SU-DHL-6 (cell line): ENCODE measurements at regions not wholly inside any gene's neighbourhood (a gene's known extent, or its start where the extent isn't known, plus 50 kb on each side); places are given as distances from the start of the nearest gene placed in this dataset.

Experiments used
- CTCF ChIP-seq: fragments of 200-600 bp; sonication (generic); IDR thresholded peaks from one replicate; pipeline ENCODE4 v1.5.1; 2017; ENCODE audit warnings: antibody characterized with exemption, mild to moderate bottlenecking, low read length, moderate library complexity; ENCODE audit not compliant: insufficient read depth, poor library complexity, severe bottlenecking
- EZH2phosphoT487 ChIP-seq: fragments of 200-600 bp; sonication (generic), shearing (Covaris generic); conservative IDR thresholded peaks from 2 replicates; pipeline ENCODE4 v1.6.1; 2018; ENCODE audit warnings: mild to moderate bottlenecking, antibody characterized with exemption, low read length, moderate library complexity, mixed read lengths

DNA sequence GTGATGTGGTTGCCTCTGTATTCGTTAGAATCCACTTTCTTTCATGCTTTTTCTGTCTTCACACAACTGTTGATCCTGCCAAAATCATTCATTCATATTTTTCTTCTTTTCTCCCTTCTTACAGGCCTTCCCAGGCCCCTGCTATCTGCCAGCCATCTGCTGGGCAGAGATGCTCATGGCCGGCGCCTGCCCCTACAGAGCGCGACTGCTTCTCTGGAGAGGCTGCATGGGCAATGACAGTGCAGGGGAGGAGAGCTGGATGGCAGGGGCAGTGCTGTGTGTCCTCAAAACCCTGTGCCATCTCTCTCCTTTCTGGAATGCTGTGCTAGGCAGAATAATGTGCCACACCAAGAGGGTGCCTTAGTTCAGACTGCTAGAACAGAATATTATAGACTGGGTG, 125.2 kb downstream of the INHBB start:
- TF ChIP-seq CTCF (no peak), EZH2phosphoT487 (no peak)
